Mucosa of descending colon (tissue), 3 donors: ENCODE measurements at regions not wholly inside any gene's neighbourhood (a gene's known extent, or its start where the extent isn't known, plus 50 kb on each side); places are given as distances from the start of the nearest gene placed in this dataset.

Experiments used
- ATAC-seq: fragments of 200-7000 bp; cut with Tn5 transposase; one replicate; pipeline ENCODE4 v1.9.1; 2020; ENCODE audit warnings: mild to moderate bottlenecking, moderate library complexity
- DNase-seq, 3 donors: peaks; one replicate each; pipeline ENCODE4 v3.0.0-alpha.2; 2020
- H3K36me3 ChIP-seq: fragments of 200-600 bp; one replicate; pipeline ENCODE4 v1.8.0; 2021; ENCODE audit warnings: low read depth, mild to moderate bottlenecking
- H3K4me1 ChIP-seq: fragments of 200-600 bp; one replicate; pipeline ENCODE4 v1.8.0; 2021; ENCODE audit warnings: low read depth, mild to moderate bottlenecking
- H3K4me3 ChIP-seq: fragments of 200-600 bp; one replicate; pipeline ENCODE4 v1.8.0; 2021; ENCODE audit warnings: mild to moderate bottlenecking
- H3K9me3 ChIP-seq: fragments of 200-600 bp; one replicate; pipeline ENCODE4 v1.8.0; 2021; ENCODE audit warnings: mild to moderate bottlenecking
- CTCF ChIP-seq: fragments of 200-600 bp; IDR thresholded peaks from one replicate; pipeline ENCODE4 v1.8.0; 2022; ENCODE audit warnings: antibody characterized with exemption, mild to moderate bottlenecking
- intact Hi-C, 2 donors: fragments of 100-400 bp; cut with DNase I in 1 of 2; cut with micrococcal nuclease in 1 of 2; formaldehyde crosslinking; loops; one replicate each; pipeline versions ENCODE4 v1.11.0 to v1.11.1; 2022; cut with DNase I, micrococcal nuclease
- donor health status: DM: no; HTN: no; CAD: no; lungs with moderate emphysema.
- donor health status: DM: no; HTN: no; CAD: no.
- donor health status: DM: no; HTN: yes; CAD: no.

- H3K4me1 ChIP-seq, result no peaks in the 10 kb centered on the region
- intact Hi-C loops, result no loop called here
- DNase-seq, result peak in 1 of 3 donors; percentile 12
- no peaks in the 10 kb centered on the region for H3K9me3 ChIP-seq
- no peak for ATAC-seq
- H3K4me3 ChIP-seq, result no peak overlapping the region
- no peaks in the 10 kb centered on the region for H3K36me3 ChIP-seq
- TF ChIP-seq CTCF, result no peak
Observed at GRCh38 chr7:22601812-22602565, 102.0 kb upstream of the STEAP1B start.

- intact Hi-C loops, result no loop called here
- no peak for DNase-seq
- Histone ChIP-seq H3K9me3 (no peaks in the 10 kb centered on the region), H3K36me3 (no peaks in the 10 kb centered on the region), H3K4me1 (no peaks in the 10 kb centered on the region), H3K4me3 (no peak overlapping the region)
- ATAC-seq, result no peak
- no peak for TF ChIP-seq CTCF
Observed at GRCh38 chr7:22601408-22601807, 101.4 kb upstream of the STEAP1B start.

- Histone ChIP-seq H3K9me3 (no peaks in the 10 kb centered on the region), H3K36me3 (no peaks in the 10 kb centered on the region), H3K4me3 (no peak overlapping the region), H3K4me1 (no peaks in the 10 kb centered on the region)
- no peak for TF ChIP-seq CTCF
- ATAC-seq (no peak), DNase-seq (no peak)
- intact Hi-C loops, result no loop called here
Observed at GRCh38 chr7:22601003-22601402, 101.0 kb upstream of the STEAP1B start.

GRCh38 chr7:22598318-22598920 lies 98.4 kb upstream of the STEAP1B start:
- intact Hi-C loops, result no loop called here
- DNase-seq (no peak), ATAC-seq (no peak)
- TF ChIP-seq CTCF, result no peak
- Histone ChIP-seq H3K4me3 (no peak overlapping the region), H3K4me1 (no peaks in the 10 kb centered on the region), H3K9me3 (no peaks in the 10 kb centered on the region), H3K36me3 (no peaks in the 10 kb centered on the region)

- DNase-seq, result no peak
- TF ChIP-seq CTCF, result no peak
- Histone ChIP-seq H3K36me3 (no peaks in the 10 kb centered on the region), H3K9me3 (no peaks in the 10 kb centered on the region), H3K4me3 (no peak overlapping the region), H3K4me1 (no peaks in the 10 kb centered on the region)
- no peak for ATAC-seq
- intact Hi-C loops, result no loop called here
Observed at GRCh38 chr7:22597844-22598243, 97.9 kb upstream of the STEAP1B start.
